ENCODE measurements at regions not wholly inside any gene's neighbourhood (a gene's known extent, or its start where the extent isn't known, plus 50 kb on each side); places are given as distances from the start of the nearest gene placed in this dataset.
"Not testable (repeated sequence)": the region's sequence is repeated elsewhere in the genome, so short reads cannot be mapped to it uniquely, and the experiment has no call there.

GRCh38 chr9:85112391-85112790 is 442.9 kb downstream of the NTRK2 start:
- no peak overlapping the region for H3K27ac Mint-ChIP-seq
- no peak for DNase-seq
- H3K27me3 Mint-ChIP-seq: no peaks in the 10 kb centered on the region
- H3K4me1 Mint-ChIP-seq: no peaks in the 10 kb centered on the region
- intact Hi-C loops (cut with micrococcal nuclease): no loop called here
- no peaks in the 10 kb centered on the region for H3K36me3 Mint-ChIP-seq (ENCODE audit: low read depth)
- no peak overlapping the region for H3K4me3 Mint-ChIP-seq
- no peaks in the 10 kb centered on the region for H3K9me3 Mint-ChIP-seq

- Mint-ChIP-seq H3K36me3 (ENCODE audit: low read depth) (no peaks in the 10 kb centered on the region), H3K9me3 (no peaks in the 10 kb centered on the region), H3K4me1 (no peaks in the 10 kb centered on the region), H3K4me3 (no peak overlapping the region), H3K27me3 (no peaks in the 10 kb centered on the region), H3K27ac (no peak overlapping the region)
- intact Hi-C loops (cut with micrococcal nuclease): no loop called here
- DNase-seq: no peak
These were observed 439.2 kb downstream of the NTRK2 start for GRCh38 chr9:85108746-85109145.

DNA sequence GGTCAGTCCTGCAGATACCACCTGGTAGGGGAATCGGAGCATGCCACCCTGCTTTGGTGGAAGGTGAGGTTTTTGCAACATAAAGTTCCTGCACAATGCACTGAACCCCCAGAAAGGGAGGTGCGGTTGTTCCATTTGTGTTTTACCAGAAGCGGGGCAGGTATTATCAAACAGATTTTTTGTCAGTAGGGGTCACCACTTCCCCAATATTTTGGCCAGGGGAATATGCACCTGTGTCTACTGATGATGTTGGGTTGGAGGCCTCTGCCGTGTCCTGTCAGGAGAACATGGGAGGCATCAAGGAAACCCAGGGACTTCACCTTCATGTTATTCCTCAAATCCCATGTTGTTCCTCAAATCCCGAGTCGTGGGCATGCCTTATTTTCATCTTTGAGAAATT is 438.7 kb downstream of the NTRK2 start:
- H3K27me3 Mint-ChIP-seq: no peaks in the 10 kb centered on the region
- DNase-seq: no peak
- H3K4me3 Mint-ChIP-seq: no peak overlapping the region
- H3K9me3 Mint-ChIP-seq: no peaks in the 10 kb centered on the region
- no peak overlapping the region for H3K27ac Mint-ChIP-seq
- no peaks in the 10 kb centered on the region for H3K4me1 Mint-ChIP-seq
- no peaks in the 10 kb centered on the region for H3K36me3 Mint-ChIP-seq (ENCODE audit: low read depth)
- intact Hi-C loops (cut with micrococcal nuclease): no loop called here

GRCh38 chr9:85089188-85089969 is 419.9 kb downstream of the NTRK2 start:
- DNase-seq: no peak
- Mint-ChIP-seq H3K4me3 (no peak overlapping the region), H3K27ac (no peak overlapping the region), H3K27me3 (no peaks in the 10 kb centered on the region), H3K4me1 (no peaks in the 10 kb centered on the region), H3K9me3 (no peaks in the 10 kb centered on the region), H3K36me3 (ENCODE audit: low read depth) (no peaks in the 10 kb centered on the region)
- intact Hi-C loops (cut with micrococcal nuclease): no loop called here

DNA sequence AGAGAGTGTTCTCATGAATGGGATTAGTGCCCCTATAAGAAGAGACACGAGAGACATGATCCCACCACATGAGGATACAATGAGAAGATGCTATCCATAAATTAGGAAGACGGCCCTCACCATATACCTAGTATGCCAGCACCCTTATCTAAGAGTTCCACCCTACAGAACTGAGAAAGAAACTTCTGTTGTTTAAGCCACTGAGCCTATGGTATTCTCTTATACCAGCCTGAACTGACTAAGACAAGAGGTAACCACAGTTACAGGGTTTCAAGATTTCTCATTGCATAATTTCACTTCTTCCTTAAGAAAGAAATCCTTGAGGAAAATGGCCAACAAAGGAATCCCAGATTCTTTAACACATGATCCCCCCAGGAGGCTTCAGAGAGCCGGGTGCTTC is 412.4 kb downstream of the NTRK2 start:
- H3K9me3 Mint-ChIP-seq: peaks cover 3% of the 10 kb centered on the region
- H3K27me3 Mint-ChIP-seq: no peaks in the 10 kb centered on the region
- DNase-seq: no peak
- H3K27ac Mint-ChIP-seq: no peak overlapping the region
- H3K4me3 Mint-ChIP-seq: no peak overlapping the region
- no peaks in the 10 kb centered on the region for H3K36me3 Mint-ChIP-seq (ENCODE audit: low read depth)
- no peaks in the 10 kb centered on the region for H3K4me1 Mint-ChIP-seq
- intact Hi-C loops (cut with micrococcal nuclease): no loop called here

GRCh38 chr9:85079349-85079748 is 409.8 kb downstream of the NTRK2 start:
- H3K27ac Mint-ChIP-seq: no peak overlapping the region
- intact Hi-C loops (cut with micrococcal nuclease): no loop called here
- H3K36me3 Mint-ChIP-seq (ENCODE audit: low read depth): no peaks in the 10 kb centered on the region
- DNase-seq: no peak
- no peaks in the 10 kb centered on the region for H3K27me3 Mint-ChIP-seq
- no peak overlapping the region for H3K4me3 Mint-ChIP-seq
- no peaks in the 10 kb centered on the region for H3K4me1 Mint-ChIP-seq
- peaks cover 3% of the 10 kb centered on the region for H3K9me3 Mint-ChIP-seq

- no peak for DNase-seq
- H3K27me3 Mint-ChIP-seq: no peaks in the 10 kb centered on the region
- no peak overlapping the region for H3K4me3 Mint-ChIP-seq
- H3K4me1 Mint-ChIP-seq: no peaks in the 10 kb centered on the region
- H3K27ac Mint-ChIP-seq: no peak overlapping the region
- peaks cover 3% of the 10 kb centered on the region for H3K9me3 Mint-ChIP-seq
- no peaks in the 10 kb centered on the region for H3K36me3 Mint-ChIP-seq (ENCODE audit: low read depth)
- intact Hi-C loops (cut with micrococcal nuclease): no loop called here
These were observed 408.4 kb downstream of the NTRK2 start for GRCh38 chr9:85077944-85078343.

GRCh38 chr9:85077146-85077545 is 407.6 kb downstream of the NTRK2 start:
- H3K4me1 Mint-ChIP-seq; H3K36me3 Mint-ChIP-seq (ENCODE audit: low read depth); H3K4me3 Mint-ChIP-seq; H3K27me3 Mint-ChIP-seq; H3K9me3 Mint-ChIP-seq; intact Hi-C loops (cut with micrococcal nuclease); DNase-seq; H3K27ac Mint-ChIP-seq: not testable (repeated sequence)
